GM21526 (cell line): ENCODE measurements at regions not wholly inside any gene's neighbourhood (a gene's known extent, or its start where the extent isn't known, plus 50 kb on each side); places are given as distances from the start of the nearest gene placed in this dataset.

Experiments
- ATAC-seq: cut with Tn5 transposase; IDR thresholded peaks from one replicate; pipeline ENCODE4 v1.9.1; 2021; ENCODE audit warnings: moderate library complexity; ENCODE audit not compliant: unreplicated experiment, low FRiP score

GRCh38 chr5:17157916-17158529 lies 59.4 kb upstream of the BASP1 start:
- no peak for ATAC-seq

GRCh38 chr5:17160756-17161040 lies 56.7 kb upstream of the BASP1 start:
- ATAC-seq: no peak

DNA sequence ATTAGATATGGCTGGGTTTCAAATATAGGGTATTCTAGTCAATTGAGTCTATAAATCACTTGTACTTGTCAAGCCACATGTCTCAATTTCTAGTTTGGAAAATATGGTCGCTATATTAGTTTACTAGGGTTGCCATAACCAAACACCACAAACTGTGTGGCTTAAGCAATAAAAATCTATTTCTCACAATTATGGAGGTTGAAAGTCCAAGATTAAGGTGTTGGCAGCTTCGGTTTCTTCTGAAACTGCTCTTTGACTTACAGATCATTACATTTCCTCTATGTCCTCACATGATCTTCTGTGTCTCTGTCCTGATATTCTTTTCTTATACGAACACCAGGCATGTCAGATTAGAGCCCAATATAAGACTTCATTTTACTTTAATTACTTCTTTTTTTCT lies 55.8 kb upstream of the BASP1 start:
- ATAC-seq: no peak

DNA sequence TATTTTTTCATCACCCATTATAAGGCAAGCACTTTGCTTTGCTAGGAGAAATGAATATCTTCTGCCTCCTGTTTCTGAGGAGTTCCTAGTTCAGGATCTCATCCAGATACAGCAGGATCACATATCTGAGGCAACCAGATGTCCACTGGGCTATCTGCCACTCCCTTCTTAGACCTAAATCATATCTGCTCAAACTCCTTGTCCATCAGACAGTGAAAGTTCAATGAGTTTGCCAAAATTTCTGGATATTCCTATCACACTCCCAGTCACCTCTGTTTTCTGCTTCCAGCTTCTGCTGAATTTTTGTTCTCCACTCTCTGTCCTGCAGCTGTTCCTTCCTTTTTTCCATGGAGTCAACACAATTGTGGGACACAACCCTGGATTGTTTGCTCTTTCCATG lies 54.2 kb upstream of the BASP1 start:
- ATAC-seq: no peak

- no peak for ATAC-seq
Measured at GRCh38 chr5:17167171-17167891, 50.1 kb upstream of the BASP1 start.
